Uterus (tissue), 3 donors: ENCODE measurements at regions not wholly inside any gene's neighbourhood (a gene's known extent, or its start where the extent isn't known, plus 50 kb on each side); places are given as distances from the start of the nearest gene placed in this dataset.

Experiments used
- DNase-seq, 2 donors: peaks; one replicate each; pipeline ENCODE4 v3.0.0-alpha.2; 2019 to 2020
- H3K27ac ChIP-seq, 2 donors: fragments of 200-600 bp; sonication (generic); 1 replicate in 1 of 2; 2 replicates in 1 of 2; pipeline ENCODE4 v1.5.1; 2016 to 2018
- H3K27me3 ChIP-seq, 2 donors: fragments of 200-600 bp; sonication (generic); one replicate each; pipeline ENCODE4 v1.5.1; 2018 to 2019; ENCODE audit warnings: control low read depth in 1 of 2
- H3K36me3 ChIP-seq, 2 donors: fragments of 200-600 bp; sonication (generic); one replicate each; pipeline ENCODE4 v1.5.1; 2019; ENCODE audit warnings: control low read depth in 1 of 2
- H3K4me1 ChIP-seq, 2 donors: fragments of 200-600 bp; sonication (generic); one replicate each; pipeline ENCODE4 v1.5.1; 2018 to 2019; ENCODE audit warnings: control low read depth in 1 of 2
- H3K4me3 ChIP-seq, 2 donors: fragments of 200-600 bp; sonication (generic); 1 replicate in 1 of 2; 2 replicates in 1 of 2; pipeline ENCODE4 v1.5.1; 2018 to 2019; ENCODE audit warnings: mild to moderate bottlenecking in 1 of 2
- H3K9me3 ChIP-seq, 2 donors: fragments of 200-600 bp; sonication (generic); one replicate each; pipeline ENCODE4 v1.5.1; 2019; ENCODE audit warnings: control low read depth in 1 of 2
- CTCF ChIP-seq, 4 experiments: fragments of 200-600 bp in 2 of 4; fragments of 450-650 bp in 2 of 4; sonication (generic) in 2 of 4; IDR thresholded peaks; one replicate each; pipeline ENCODE4 v1.5.1; 2016 to 2019; ENCODE audit warnings: antibody characterized with exemption in 4 of 4, mild to moderate bottlenecking in 2 of 4, moderate library complexity in 1 of 4
- POLR2A ChIP-seq, 2 donors: fragments of 450-650 bp; IDR thresholded peaks; one replicate each; pipeline ENCODE4 v1.6.1; 2016; ENCODE audit warnings: antibody characterized with exemption in 2 of 2, mild to moderate bottlenecking in 1 of 2, moderate library complexity in 1 of 2
- intact Hi-C: fragments of 100-400 bp; cut with DNase I; formaldehyde crosslinking; loops from one replicate; pipeline ENCODE4 v1.15.1; 2023; ENCODE audit warnings: low total_unique reads
- donor health status: DM: yes; HTN: yes; CAD: no.

- H3K27ac ChIP-seq: no peak overlapping the region
- H3K27me3 ChIP-seq: no peaks in the 10 kb centered on the region
- intact Hi-C loops: no loop called here
- DNase-seq: no peak
- no peaks in the 10 kb centered on the region for H3K4me1 ChIP-seq
- TF ChIP-seq POLR2A (IDR thresholded peaks at IDR 0.05) (no peak), CTCF (IDR thresholded peaks at IDR 0.05) (no peak)
- H3K4me3 ChIP-seq: no peak overlapping the region
- H3K9me3 ChIP-seq: no peaks in the 10 kb centered on the region
- H3K36me3 ChIP-seq: no peaks in the 10 kb centered on the region
Measured at GRCh38 chr1:81563632-81564031, 237.1 kb upstream of the ADGRL2 start.

DNA sequence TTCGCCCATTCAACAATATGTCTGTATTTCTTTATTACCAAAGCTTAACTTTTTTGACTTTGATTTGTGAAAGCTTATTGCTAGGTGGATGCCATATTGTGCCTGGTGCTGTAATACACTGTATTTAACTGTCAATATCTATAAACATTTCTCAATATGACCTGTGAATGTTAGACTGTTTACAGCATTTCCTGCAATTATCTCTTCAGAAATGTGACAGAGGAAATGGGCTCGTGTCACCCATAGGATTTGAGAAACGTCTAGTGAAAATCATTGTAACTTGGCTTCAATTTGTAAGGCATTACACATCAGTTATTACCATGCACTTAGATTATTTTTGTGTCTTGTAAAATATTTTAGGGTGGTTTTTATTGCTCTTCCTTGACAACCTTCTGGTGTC lies 237.8 kb upstream of the ADGRL2 start:
- Histone ChIP-seq H3K27me3 (no peaks in the 10 kb centered on the region), H3K4me3 (no peak overlapping the region), H3K4me1 (no peaks in the 10 kb centered on the region), H3K36me3 (no peaks in the 10 kb centered on the region), H3K27ac (no peak overlapping the region), H3K9me3 (no peaks in the 10 kb centered on the region)
- no peak for DNase-seq
- intact Hi-C loops: no loop called here
- no peak for TF ChIP-seq CTCF (IDR thresholded peaks at IDR 0.05)
- no peak for TF ChIP-seq POLR2A (IDR thresholded peaks at IDR 0.05)

DNA sequence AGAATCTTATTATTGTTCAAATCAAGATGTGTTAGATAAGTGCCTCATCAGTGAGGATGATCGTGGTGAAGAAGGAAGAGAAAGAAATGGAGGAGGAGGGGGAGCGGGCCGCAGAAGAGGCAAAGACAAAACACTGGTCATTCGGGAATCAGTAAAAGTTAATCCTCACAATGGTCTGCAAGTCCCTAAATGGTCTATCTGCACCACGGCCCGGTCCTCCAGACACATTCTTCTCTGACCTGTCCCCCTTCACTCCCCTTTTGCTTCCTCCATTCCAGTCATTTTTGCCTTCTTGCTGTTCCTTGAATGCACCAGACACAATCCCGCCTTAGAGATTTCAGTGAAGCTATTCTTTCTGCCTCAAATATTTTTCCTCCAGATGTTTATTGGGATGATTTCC lies 240.1 kb upstream of the ADGRL2 start:
- Histone ChIP-seq H3K4me1 (no peaks in the 10 kb centered on the region), H3K36me3 (no peaks in the 10 kb centered on the region), H3K27ac (no peak overlapping the region), H3K9me3 (no peaks in the 10 kb centered on the region), H3K27me3 (no peaks in the 10 kb centered on the region), H3K4me3 (no peak overlapping the region)
- intact Hi-C loops: no loop called here
- TF ChIP-seq POLR2A (IDR thresholded peaks at IDR 0.05): no peak
- no peak for TF ChIP-seq CTCF (IDR thresholded peaks at IDR 0.05)
- DNase-seq: no peak

GRCh38 chr1:81559662-81560350 lies 240.9 kb upstream of the ADGRL2 start:
- intact Hi-C loops: no loop called here
- no peak for TF ChIP-seq POLR2A (IDR thresholded peaks at IDR 0.05)
- TF ChIP-seq CTCF (IDR thresholded peaks at IDR 0.05): no peak
- no peak for DNase-seq

GRCh38 chr1:81558291-81559076 lies 242.2 kb upstream of the ADGRL2 start:
- no peaks in the 10 kb centered on the region for H3K27me3 ChIP-seq

More at GRCh38 chr1:81559662-81560350, 240.9 kb upstream of the ADGRL2 start:
- H3K27ac ChIP-seq: no peak overlapping the region
- H3K36me3 ChIP-seq: no peaks in the 10 kb centered on the region
- no peak overlapping the region for H3K4me3 ChIP-seq
- no peaks in the 10 kb centered on the region for H3K4me1 ChIP-seq
- H3K27me3 ChIP-seq: no peaks in the 10 kb centered on the region
- H3K9me3 ChIP-seq: no peaks in the 10 kb centered on the region

More at GRCh38 chr1:81558291-81559076, 242.2 kb upstream of the ADGRL2 start:
- TF ChIP-seq CTCF (IDR thresholded peaks at IDR 0.05) (no peak), POLR2A (IDR thresholded peaks at IDR 0.05) (no peak)
- Histone ChIP-seq H3K9me3 (no peaks in the 10 kb centered on the region), H3K27ac (no peak overlapping the region), H3K4me1 (no peaks in the 10 kb centered on the region), H3K36me3 (no peaks in the 10 kb centered on the region), H3K4me3 (no peak overlapping the region)
- intact Hi-C loops: no loop called here
- no peak for DNase-seq
